HEK293T (cell line): ENCODE measurements at regions not wholly inside any gene's neighbourhood (a gene's known extent, or its start where the extent isn't known, plus 50 kb on each side); places are given as distances from the start of the nearest gene placed in this dataset.

Experiments used
- ELF4 ChIP-seq: fragments of 450-650 bp; IDR thresholded peaks from 2 replicates; pipeline ENCODE4 v1.6.1; 2017; ENCODE audit warnings: antibody characterized with exemption
- FOXM1 ChIP-seq: fragments of 450-650 bp; IDR thresholded peaks from 2 replicates; pipeline ENCODE4 v1.6.1; 2017; ENCODE audit warnings: mild to moderate bottlenecking, borderline replicate concordance
- HDGF ChIP-seq: fragments of 450-650 bp; IDR thresholded peaks from 2 replicates; pipeline ENCODE4 v1.6.1; 2017; ENCODE audit warnings: antibody characterized with exemption, borderline replicate concordance
- L3MBTL2 ChIP-seq: fragments of 450-650 bp; conservative IDR thresholded peaks from 2 replicates; pipeline ENCODE4 v1.6.1; 2016; ENCODE audit warnings: mild to moderate bottlenecking
- NFRKB ChIP-seq: fragments of 450-650 bp; IDR thresholded peaks from 2 replicates; pipeline ENCODE4 v1.6.1; 2016; ENCODE audit warnings: mild to moderate bottlenecking, moderate library complexity
- PKNOX1 ChIP-seq: fragments of 450-650 bp; IDR thresholded peaks from 2 replicates; pipeline ENCODE4 v1.6.1; 2016
- SP1 ChIP-seq: fragments of 450-650 bp; IDR thresholded peaks from 2 replicates; pipeline ENCODE4 v1.6.1; 2017
- TARDBP ChIP-seq: fragments of 450-650 bp; IDR thresholded peaks from 2 replicates; pipeline ENCODE4 v1.6.1; 2016

DNA sequence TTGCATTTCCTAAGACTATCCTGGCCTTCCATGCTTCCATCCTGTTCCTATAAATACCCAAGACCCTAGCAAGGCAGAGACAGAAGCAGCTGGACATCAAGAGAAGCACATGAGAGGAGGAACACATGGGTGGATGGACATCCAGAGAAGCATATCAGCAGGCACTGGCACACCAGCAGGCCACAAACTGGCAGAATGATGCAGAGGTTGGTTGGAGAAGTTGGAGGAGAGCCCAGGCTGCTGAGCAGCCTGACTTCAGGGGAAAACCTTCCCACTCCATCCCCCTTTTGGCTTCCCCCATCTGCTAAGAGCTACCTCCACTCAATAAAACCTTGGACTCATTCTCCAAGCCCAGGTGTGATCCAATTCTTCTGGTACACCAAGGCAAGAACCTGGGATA is 332.5 kb downstream of the FRK start:
- no peak for TF ChIP-seq ELF4
- no peak for TF ChIP-seq HDGF
- TF ChIP-seq L3MBTL2 = no peak
- TF ChIP-seq NFRKB = no peak
- no peak for TF ChIP-seq TARDBP
- no peak for TF ChIP-seq SP1
- no peak for TF ChIP-seq PKNOX1
- no peak for TF ChIP-seq FOXM1
